Suprapubic skin (tissue), 4 donors: ENCODE measurements at regions not wholly inside any gene's neighbourhood (a gene's known extent, or its start where the extent isn't known, plus 50 kb on each side); places are given as distances from the start of the nearest gene placed in this dataset.

Source experiments
- DNase-seq, 2 donors: peaks; one replicate each; pipeline ENCODE4 v3.0.0-alpha.2; 2019; ENCODE audit warnings: low spot score in 2 of 2
- H3K27ac ChIP-seq: fragments of 200-600 bp; sonication (generic); one replicate; pipeline ENCODE4 v1.5.1; 2019
- H3K27me3 ChIP-seq: fragments of 200-600 bp; sonication (generic); one replicate; pipeline ENCODE4 v1.5.1; 2019
- H3K36me3 ChIP-seq: fragments of 200-600 bp; sonication (generic); one replicate; pipeline ENCODE4 v1.5.1; 2019
- H3K4me1 ChIP-seq: fragments of 200-600 bp; sonication (generic); one replicate; pipeline ENCODE4 v1.5.1; 2019
- H3K4me3 ChIP-seq: fragments of 200-600 bp; sonication (generic); one replicate; pipeline ENCODE4 v1.5.1; 2019; ENCODE audit warnings: mild to moderate bottlenecking
- H3K9me3 ChIP-seq: fragments of 200-600 bp; sonication (generic); one replicate; pipeline ENCODE4 v1.5.1; 2019
- EP300 ChIP-seq: sonication (generic); formaldehyde crosslinking; IDR thresholded peaks from one replicate; pipeline ENCODE4 v1.6.1; 2017; ENCODE audit warnings: antibody characterized with exemption
- POLR2A ChIP-seq, 2 donors: fragments of 450-650 bp; IDR thresholded peaks; one replicate each; pipeline ENCODE4 v1.6.1; 2017; ENCODE audit warnings: antibody characterized with exemption in 2 of 2, mild to moderate bottlenecking in 2 of 2, moderate library complexity in 2 of 2
- POLR2AphosphoS5 ChIP-seq, 3 donors: sonication (generic); formaldehyde crosslinking; IDR thresholded peaks; one replicate each; pipeline ENCODE4 v1.6.1; 2017; ENCODE audit warnings: antibody characterized with exemption in 3 of 3
- WGBS: methylation state at CpG from one replicate; pipeline ENCODE4 v1.1.5; 2018; 5-methylcytosine and 5-hydroxymethylcytosine counted together
- TF ChIP-seq, protein P1 (sequence below), 2 donors: fragments of 200-600 bp in 1 of 2; fragments of 450-650 bp in 1 of 2; sonication (generic) in 1 of 2; IDR thresholded peaks; one replicate each; pipeline ENCODE4 v1.5.1; 2016 to 2019; ENCODE audit warnings: antibody characterized with exemption in 2 of 2, mild to moderate bottlenecking in 1 of 2, moderate library complexity in 1 of 2

DNA sequence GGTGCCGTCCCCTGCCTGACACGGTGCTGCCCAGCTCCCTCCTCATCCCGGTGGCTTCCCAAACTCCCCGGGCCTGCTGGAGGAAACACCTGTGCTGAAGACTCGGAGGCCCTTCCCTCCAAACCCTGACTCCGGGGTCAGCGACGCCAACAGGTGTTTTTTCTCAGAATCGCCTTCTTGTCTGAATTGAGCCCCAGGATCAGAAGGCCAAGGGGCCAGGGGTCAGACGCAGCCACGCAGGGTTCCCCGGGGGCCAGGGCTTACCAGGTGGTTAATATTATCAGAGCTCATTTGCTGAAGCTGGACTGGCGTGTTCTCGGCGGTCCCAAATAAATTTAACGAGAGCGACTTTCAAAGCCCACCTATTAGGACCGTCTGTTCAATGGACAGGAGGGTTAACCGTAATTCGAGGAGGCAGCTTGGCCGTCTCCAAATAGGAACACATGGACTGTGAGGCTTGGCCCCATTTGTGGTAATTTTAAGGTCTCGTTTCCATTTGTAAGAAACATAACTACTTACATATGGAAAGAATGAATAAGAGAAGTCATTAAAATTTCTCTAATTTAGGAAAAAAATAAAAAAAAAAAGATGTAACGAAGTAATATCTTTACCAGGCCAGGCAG lies 239.3 kb downstream of the CRLF2 start:
- H3K27me3 ChIP-seq: no peaks in the 10 kb centered on the region
- H3K36me3 ChIP-seq: no peaks in the 10 kb centered on the region
- no peak overlapping the region for H3K4me3 ChIP-seq
- no peaks in the 10 kb centered on the region for H3K9me3 ChIP-seq
- WGBS: 41% methylated on average over 23 of the region's 23 CpGs
- H3K4me1 ChIP-seq: no peaks in the 10 kb centered on the region
- no peak overlapping the region for H3K27ac ChIP-seq
- TF ChIP-seq EP300 (no peak), POLR2AphosphoS5 (IDR thresholded peaks at IDR 0.05) (no peak), POLR2A (IDR thresholded peaks at IDR 0.05) (no peak)
- TF ChIP-seq, protein P1, sequence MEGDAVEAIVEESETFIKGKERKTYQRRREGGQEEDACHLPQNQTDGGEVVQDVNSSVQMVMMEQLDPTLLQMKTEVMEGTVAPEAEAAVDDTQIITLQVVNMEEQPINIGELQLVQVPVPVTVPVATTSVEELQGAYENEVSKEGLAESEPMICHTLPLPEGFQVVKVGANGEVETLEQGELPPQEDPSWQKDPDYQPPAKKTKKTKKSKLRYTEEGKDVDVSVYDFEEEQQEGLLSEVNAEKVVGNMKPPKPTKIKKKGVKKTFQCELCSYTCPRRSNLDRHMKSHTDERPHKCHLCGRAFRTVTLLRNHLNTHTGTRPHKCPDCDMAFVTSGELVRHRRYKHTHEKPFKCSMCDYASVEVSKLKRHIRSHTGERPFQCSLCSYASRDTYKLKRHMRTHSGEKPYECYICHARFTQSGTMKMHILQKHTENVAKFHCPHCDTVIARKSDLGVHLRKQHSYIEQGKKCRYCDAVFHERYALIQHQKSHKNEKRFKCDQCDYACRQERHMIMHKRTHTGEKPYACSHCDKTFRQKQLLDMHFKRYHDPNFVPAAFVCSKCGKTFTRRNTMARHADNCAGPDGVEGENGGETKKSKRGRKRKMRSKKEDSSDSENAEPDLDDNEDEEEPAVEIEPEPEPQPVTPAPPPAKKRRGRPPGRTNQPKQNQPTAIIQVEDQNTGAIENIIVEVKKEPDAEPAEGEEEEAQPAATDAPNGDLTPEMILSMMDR (IDR thresholded peaks at IDR 0.05): no peak
- DNase-seq: no peak

DNA sequence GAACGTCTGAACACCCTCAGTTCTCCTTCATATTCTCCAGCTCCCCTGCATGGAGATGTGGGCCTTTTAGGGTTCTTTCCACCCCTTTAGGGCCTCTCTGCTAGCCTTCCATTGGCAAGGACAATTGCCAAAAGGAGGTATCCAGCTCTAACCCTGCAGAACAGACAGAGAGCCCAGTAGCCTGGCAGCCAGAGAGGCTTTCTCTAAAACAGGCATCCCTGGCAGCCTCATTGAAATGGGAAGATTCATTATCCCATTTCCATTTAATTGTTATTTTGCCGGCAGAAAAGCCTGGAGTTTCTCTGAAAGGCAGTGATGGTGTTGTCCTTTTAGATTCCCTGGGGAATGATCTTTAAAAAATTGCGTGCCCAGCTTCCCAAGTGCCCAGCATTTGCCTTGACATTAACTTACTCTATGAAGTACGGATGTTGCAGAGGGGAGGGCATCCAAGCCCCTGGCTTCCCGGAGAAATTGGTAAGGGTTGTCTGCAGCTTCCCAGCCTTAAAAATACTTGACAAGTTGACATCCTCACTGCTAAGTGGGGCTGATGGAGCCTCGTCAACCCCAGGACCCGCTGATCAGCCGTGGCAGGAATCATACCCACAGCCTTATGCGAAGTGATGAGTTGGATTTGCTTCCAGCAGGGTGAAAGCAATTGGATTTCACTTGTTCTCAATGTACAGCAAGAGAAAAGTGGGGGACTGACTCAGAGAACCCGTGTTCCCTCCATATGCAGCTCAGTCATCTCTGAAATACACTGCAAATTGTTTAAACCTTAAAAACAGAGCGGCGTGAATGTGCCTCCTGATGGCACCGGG lies 244.1 kb downstream of the CRLF2 start:
- no peak for DNase-seq
- 74% methylated on average over 13 of the region's 13 CpGs for WGBS
- no peak for TF ChIP-seq POLR2AphosphoS5 (IDR thresholded peaks at IDR 0.05)
- no peak for TF ChIP-seq EP300
- TF ChIP-seq, protein P1 (IDR thresholded peaks at IDR 0.05): no peak
- TF ChIP-seq POLR2A (IDR thresholded peaks at IDR 0.05): no peak
- no peaks in the 10 kb centered on the region for H3K36me3 ChIP-seq
- no peak overlapping the region for H3K4me3 ChIP-seq
- H3K4me1 ChIP-seq: no peaks in the 10 kb centered on the region
- no peaks in the 10 kb centered on the region for H3K9me3 ChIP-seq
- no peak overlapping the region for H3K27ac ChIP-seq
- H3K27me3 ChIP-seq: no peaks in the 10 kb centered on the region

DNA sequence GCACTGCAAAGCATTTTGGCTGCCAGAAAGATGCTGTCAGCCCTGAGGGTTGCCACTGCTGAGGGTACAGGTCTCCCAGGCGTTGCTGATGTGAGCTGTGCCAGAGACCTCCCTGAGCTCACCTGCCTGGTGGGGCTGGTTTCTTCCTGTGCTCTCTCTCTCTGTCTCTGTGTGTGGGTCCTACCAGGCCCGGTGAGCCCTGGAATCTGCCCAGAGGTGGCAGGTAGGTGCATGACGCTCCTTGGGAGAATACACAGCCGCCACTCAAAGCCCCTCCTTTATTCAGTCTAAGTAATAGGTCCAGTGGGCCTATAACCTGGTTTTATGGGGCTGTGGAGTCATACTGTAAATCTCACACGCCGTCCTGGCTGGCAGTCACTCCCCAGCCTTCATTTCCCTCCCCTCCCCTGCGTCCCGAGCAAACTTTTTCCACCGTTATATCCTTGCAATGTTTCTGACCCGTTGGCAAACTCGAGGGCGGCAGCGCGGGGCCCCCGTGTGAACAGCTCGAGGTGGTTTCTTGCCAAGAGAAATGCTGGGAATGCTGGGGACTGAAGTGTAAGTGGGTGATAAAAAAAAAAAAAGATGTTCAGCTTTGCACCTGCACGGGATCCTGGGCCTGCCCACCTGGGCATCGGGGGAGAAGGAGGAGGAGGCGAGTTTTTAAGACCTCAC lies 245.9 kb downstream of the CRLF2 start:
- H3K27ac ChIP-seq: no peak overlapping the region
- H3K4me1 ChIP-seq: no peaks in the 10 kb centered on the region
- no peaks in the 10 kb centered on the region for H3K9me3 ChIP-seq
- WGBS: 57% methylated on average over 17 of the region's 19 CpGs
- no peaks in the 10 kb centered on the region for H3K36me3 ChIP-seq
- no peak for TF ChIP-seq POLR2AphosphoS5 (IDR thresholded peaks at IDR 0.05)
- TF ChIP-seq EP300: no peak
- TF ChIP-seq, protein P1 (IDR thresholded peaks at IDR 0.05): no peak
- TF ChIP-seq POLR2A (IDR thresholded peaks at IDR 0.05): no peak
- no peaks in the 10 kb centered on the region for H3K27me3 ChIP-seq
- no peak overlapping the region for H3K4me3 ChIP-seq
- no peak for DNase-seq

DNA sequence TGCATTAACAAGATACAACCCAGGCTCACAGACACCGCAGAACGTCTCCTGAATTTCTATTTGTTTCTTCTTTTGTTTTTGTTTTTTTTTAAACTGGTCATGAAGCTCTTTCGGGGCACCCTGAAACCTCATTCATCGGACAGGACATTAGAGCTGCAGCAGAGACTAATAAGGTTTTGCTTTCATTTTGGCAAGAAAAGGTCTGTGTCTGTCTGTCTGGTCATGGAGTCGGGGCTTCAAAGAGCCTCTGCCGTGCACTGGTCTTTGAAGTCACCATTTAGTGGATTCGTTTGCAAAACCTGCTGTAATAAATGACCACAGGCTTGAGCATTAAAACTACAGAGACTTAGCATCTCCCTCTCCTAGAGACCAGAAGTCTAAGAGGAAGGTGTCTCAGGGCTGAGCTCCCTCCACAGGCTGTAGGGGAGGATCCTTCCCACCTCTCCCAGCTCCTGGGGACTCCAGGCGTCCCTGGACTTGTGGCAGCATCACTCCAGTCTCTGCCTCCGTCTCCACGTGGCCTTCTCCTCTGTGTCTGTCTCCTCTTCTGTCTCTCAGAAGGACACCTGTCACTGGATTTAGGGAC lies 247.5 kb downstream of the CRLF2 start:
- H3K4me3 ChIP-seq: no peak overlapping the region
- 33% methylated on average over 10 of the region's 10 CpGs for WGBS
- no peaks in the 10 kb centered on the region for H3K27me3 ChIP-seq
- no peaks in the 10 kb centered on the region for H3K36me3 ChIP-seq
- H3K9me3 ChIP-seq: no peaks in the 10 kb centered on the region
- TF ChIP-seq POLR2AphosphoS5 (IDR thresholded peaks at IDR 0.05) (no peak), POLR2A (IDR thresholded peaks at IDR 0.05) (no peak), EP300 (no peak)
- TF ChIP-seq, protein P1 (IDR thresholded peaks at IDR 0.05): no peak
- no peak overlapping the region for H3K27ac ChIP-seq
- no peak for DNase-seq
- no peaks in the 10 kb centered on the region for H3K4me1 ChIP-seq

DNA sequence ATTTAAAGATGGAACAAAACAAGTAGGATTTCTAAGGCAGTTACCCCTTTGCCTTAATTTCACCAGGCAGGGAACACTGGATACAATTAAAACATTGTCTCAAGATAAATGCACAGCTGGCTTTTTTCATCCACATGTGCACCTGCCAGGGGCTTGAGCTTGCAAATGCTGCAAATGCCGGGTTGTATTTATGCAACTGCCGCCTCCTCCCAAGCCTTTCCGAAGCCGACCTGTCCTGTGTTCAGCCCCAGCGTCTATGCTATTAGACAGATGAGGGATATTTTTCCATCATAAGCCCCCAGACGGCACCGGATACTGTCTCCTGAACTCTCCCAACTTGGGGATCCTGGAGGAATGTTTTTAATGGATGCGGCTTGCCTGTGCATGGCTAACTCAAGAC lies 251.6 kb downstream of the CRLF2 start:
- Histone ChIP-seq H3K27ac (no peak overlapping the region), H3K4me1 (no peaks in the 10 kb centered on the region), H3K9me3 (no peaks in the 10 kb centered on the region), H3K36me3 (no peaks in the 10 kb centered on the region), H3K27me3 (no peaks in the 10 kb centered on the region), H3K4me3 (no peak overlapping the region)
- DNase-seq: no peak
- WGBS: 52% methylated on average over 8 of the region's 8 CpGs
- no peak for TF ChIP-seq POLR2AphosphoS5 (IDR thresholded peaks at IDR 0.05)
- TF ChIP-seq EP300: no peak
- TF ChIP-seq, protein P1 (IDR thresholded peaks at IDR 0.05): no peak
- TF ChIP-seq POLR2A (IDR thresholded peaks at IDR 0.05): no peak
